H9 (cell line): ENCODE measurements at regions not wholly inside any gene's neighbourhood (a gene's known extent, or its start where the extent isn't known, plus 50 kb on each side); places are given as distances from the start of the nearest gene placed in this dataset.
"Not testable (repeated sequence)": the region's sequence is repeated elsewhere in the genome, so short reads cannot be mapped to it uniquely, and the experiment has no call there.

Experiments
- DNase-seq: peaks from one replicate; pipeline ENCODE4 v3.0.0-alpha.2; 2017
- H2AFZ ChIP-seq: one replicate; pipeline ENCODE4 v1.6.1; 2013; ENCODE audit warnings: mild to moderate bottlenecking, low read length, control low read depth, moderate library complexity
- H2AK5ac ChIP-seq: 2 replicates; pipeline ENCODE4 v1.6.1; 2013; ENCODE audit warnings: low read length, control low read depth, mixed read lengths; ENCODE audit not compliant: insufficient read length
- H2BK120ac ChIP-seq: one replicate; pipeline ENCODE4 v1.6.1; 2013; ENCODE audit warnings: low read depth, mild to moderate bottlenecking, low read length, control low read depth, inconsistent platforms; ENCODE audit not compliant: poor library complexity, severe bottlenecking
- H2BK12ac ChIP-seq: 2 replicates; pipeline ENCODE4 v1.6.1; 2013; ENCODE audit warnings: low read length, control low read depth, mixed read lengths, low read depth; ENCODE audit not compliant: insufficient read length
- H2BK15ac ChIP-seq: 2 replicates; pipeline ENCODE4 v1.6.1; 2013; ENCODE audit warnings: low read depth, low read length, control low read depth
- H2BK20ac ChIP-seq: one replicate; pipeline ENCODE4 v1.6.1; 2013; ENCODE audit warnings: low read depth, mild to moderate bottlenecking, low read length, control low read depth, inconsistent platforms; ENCODE audit not compliant: poor library complexity, severe bottlenecking
- H2BK5ac ChIP-seq: 2 replicates; pipeline ENCODE4 v1.6.1; 2013; ENCODE audit warnings: low read length, control low read depth, mixed read lengths; ENCODE audit not compliant: insufficient read length
- H3K14ac ChIP-seq: 2 replicates; pipeline ENCODE4 v1.6.1; 2013; ENCODE audit warnings: low read length, control low read depth; ENCODE audit not compliant: insufficient read depth
- H3K18ac ChIP-seq: 2 replicates; pipeline ENCODE4 v1.6.1; 2013; ENCODE audit warnings: low read depth, mild to moderate bottlenecking, mixed read lengths, low read length, control low read depth; ENCODE audit not compliant: insufficient read length
- H3K23ac ChIP-seq: 2 replicates; pipeline ENCODE4 v1.6.1; 2013; ENCODE audit warnings: low read length, control low read depth, mixed read lengths, low read depth; ENCODE audit not compliant: insufficient read length
- H3K23me2 ChIP-seq: 2 replicates; pipeline ENCODE4 v1.6.1; 2013; ENCODE audit warnings: low read depth, mild to moderate bottlenecking, mixed read lengths, low read length, control low read depth; ENCODE audit not compliant: insufficient read length, poor library complexity, severe bottlenecking
- H3K27ac ChIP-seq: 2 replicates; pipeline ENCODE4 v1.5.1; 2013; ENCODE audit warnings: low read length, control low read depth, mixed read lengths, low read depth; ENCODE audit not compliant: insufficient read length
- H3K27me3 ChIP-seq: 2 replicates; pipeline ENCODE4 v1.6.1; 2013; ENCODE audit warnings: low read length, control low read depth, inconsistent platforms; ENCODE audit not compliant: insufficient read depth
- H3K4ac ChIP-seq: 2 replicates; pipeline ENCODE4 v1.6.1; 2013; ENCODE audit warnings: low read depth, mild to moderate bottlenecking, control low read depth, inconsistent platforms, low read length, moderate library complexity
- H3K4me1 ChIP-seq: 2 replicates; pipeline ENCODE4 v1.6.1; 2013; ENCODE audit warnings: low read length, control low read depth, inconsistent platforms; ENCODE audit not compliant: insufficient read depth
- H3K4me2 ChIP-seq: 2 replicates; pipeline ENCODE4 v1.6.1; 2013; ENCODE audit warnings: low read length, control low read depth, mixed read lengths; ENCODE audit not compliant: insufficient read length, insufficient read depth
- H3K56ac ChIP-seq: 2 replicates; pipeline ENCODE4 v1.6.1; 2013; ENCODE audit warnings: low read depth, mild to moderate bottlenecking, mixed read lengths, low read length, control low read depth; ENCODE audit not compliant: insufficient read length
- H3K79me1 ChIP-seq: 2 replicates; pipeline ENCODE4 v1.6.1; 2013; ENCODE audit warnings: low read depth, mild to moderate bottlenecking, moderate library complexity, low read length, control low read depth, inconsistent platforms; ENCODE audit not compliant: insufficient read depth, poor library complexity, severe bottlenecking
- H3K79me2 ChIP-seq: 2 replicates; pipeline ENCODE4 v1.6.1; 2013; ENCODE audit warnings: low read length, control low read depth, inconsistent platforms; ENCODE audit not compliant: insufficient read depth
- H3K9ac ChIP-seq: 2 replicates; pipeline ENCODE4 v1.6.1; 2013; ENCODE audit warnings: low read length, control low read depth, mixed read lengths; ENCODE audit not compliant: insufficient read length; ENCODE audit errors: extremely low read depth
- H3K9me3 ChIP-seq: one replicate; pipeline ENCODE4 v1.6.1; 2013; ENCODE audit warnings: low read depth, low read length, inconsistent platforms; ENCODE audit not compliant: control insufficient read depth
- H3T11ph ChIP-seq: one replicate; pipeline ENCODE4 v1.6.1; 2013; ENCODE audit warnings: mild to moderate bottlenecking, low read length, control low read depth, inconsistent platforms
- H4K20me1 ChIP-seq: one replicate; pipeline ENCODE4 v1.6.1; 2013; ENCODE audit not compliant: control insufficient read depth, insufficient read length, insufficient read depth
- H4K5ac ChIP-seq: 2 replicates; pipeline ENCODE4 v1.6.1; 2013; ENCODE audit warnings: low read depth, mild to moderate bottlenecking, mixed read lengths, low read length, control low read depth; ENCODE audit not compliant: insufficient read length
- H4K8ac ChIP-seq: replicated peaks from 2 replicates; pipeline ENCODE4 v1.6.1; 2013; ENCODE audit warnings: low read length, control low read depth, mixed read lengths, low read depth; ENCODE audit not compliant: insufficient read length
- H4K91ac ChIP-seq: 2 replicates; pipeline ENCODE4 v1.6.1; 2013; ENCODE audit warnings: low read depth, mild to moderate bottlenecking, moderate library complexity, mixed read lengths, low read length, control low read depth; ENCODE audit not compliant: insufficient read length
- H3K27ac Mint-ChIP-seq, 3 experiments: 2 replicates in 2 of 3; 3 replicates in 1 of 3; pipeline ENCODE4 v1.8.0; 2020 to 2021; ENCODE audit warnings: mixed read lengths in 3 of 3, mild to moderate bottlenecking in 1 of 3, moderate library complexity in 1 of 3
- H3K27me3 Mint-ChIP-seq: 2 replicates; pipeline ENCODE4 v1.8.0; 2021; ENCODE audit warnings: low read depth, mild to moderate bottlenecking, moderate library complexity, mixed read lengths
- H3K36me3 Mint-ChIP-seq, 3 experiments: 2 replicates in 2 of 3; 3 replicates in 1 of 3; pipeline ENCODE4 v1.8.0; 2020 to 2021; ENCODE audit warnings: low read depth in 3 of 3, mixed read lengths in 3 of 3; ENCODE audit not compliant: insufficient read depth in 1 of 3
- H3K4me1 Mint-ChIP-seq, 2 experiments: 2 replicates each; pipeline ENCODE4 v1.8.0; 2020; ENCODE audit warnings: mixed read lengths in 2 of 2
- H3K4me3 Mint-ChIP-seq, 2 experiments: 2 replicates in 1 of 2; 3 replicates in 1 of 2; pipeline ENCODE4 v1.8.0; 2020 to 2021; ENCODE audit warnings: mild to moderate bottlenecking in 2 of 2, mixed read lengths in 2 of 2, moderate library complexity in 1 of 2
- H3K9me3 Mint-ChIP-seq, 2 experiments: 2 replicates in 1 of 2; 3 replicates in 1 of 2; pipeline ENCODE4 v1.8.0; 2020; ENCODE audit warnings: mild to moderate bottlenecking in 2 of 2, mixed read lengths in 2 of 2, moderate library complexity in 1 of 2
- WGBS: extraction: QIAGEN DNeasy Blood & Tissue Kit; methylation state at CpG from one replicate; pipeline ENCODE4 v1.1.7; 2013; ENCODE audit warnings: missing lambda C conversion rate, low lambda C conversion rate, mixed read lengths; ENCODE audit not compliant: insufficient read length; ENCODE audit errors: extremely low coverage; 5-methylcytosine and 5-hydroxymethylcytosine counted together
- TF ChIP-seq, protein P1 (sequence below): fragments of 200-600 bp; sonication (generic); conservative IDR thresholded peaks from 3 replicates; pipeline ENCODE4 v1.8.0; 2021; ENCODE audit warnings: antibody characterized with exemption, mild to moderate bottlenecking

DNA sequence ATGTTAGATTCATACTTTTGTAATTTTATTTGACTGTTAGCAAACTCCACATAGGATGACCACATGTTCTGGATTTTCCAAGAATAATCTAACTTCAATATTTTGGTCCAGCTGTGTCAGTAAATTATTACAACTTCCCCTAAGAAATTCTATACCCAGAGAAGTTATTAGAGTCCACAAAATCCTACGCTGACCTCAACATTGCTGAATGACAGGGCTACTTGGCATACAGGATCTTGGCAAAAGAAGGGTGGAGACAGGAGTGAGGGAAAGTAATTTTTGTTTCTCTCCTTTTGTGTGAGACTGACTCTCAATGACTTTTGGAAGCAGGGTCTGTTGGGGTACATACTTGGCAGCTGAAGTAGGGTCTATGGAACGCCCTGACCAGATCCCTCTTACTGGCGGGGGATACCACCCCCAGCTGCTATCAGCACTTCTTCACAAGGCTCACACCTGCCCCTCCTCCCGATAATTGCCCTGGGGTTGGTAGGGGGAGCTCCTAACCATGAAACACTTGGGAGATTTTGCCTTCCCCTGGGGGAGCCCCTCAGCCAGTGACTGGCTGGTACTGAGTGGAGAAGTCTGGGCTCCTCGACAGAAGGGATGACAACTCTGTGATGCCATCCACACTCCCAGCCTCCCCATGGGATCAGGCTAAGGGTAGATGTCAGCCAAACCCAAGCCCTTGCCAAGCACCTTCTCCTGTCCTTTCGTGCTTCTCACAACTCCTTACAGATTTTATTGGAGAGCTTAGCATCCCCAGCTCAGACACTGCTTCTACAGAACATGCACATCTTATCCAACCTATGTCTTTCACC lies 110.6 kb upstream of the FHL2 start:
- Histone ChIP-seq H3K9ac (no peak overlapping the region), H3K9me3 (no peaks in the 10 kb centered on the region), H3K14ac (no peak overlapping the region), H3K56ac (no peak overlapping the region), H2BK20ac (no peak overlapping the region), H2BK15ac (no peak overlapping the region), H4K8ac (no peak overlapping the region), H2BK12ac (no peak overlapping the region), H2BK120ac (no peak overlapping the region), H3K4ac (no peak overlapping the region), H3K18ac (no peak overlapping the region), H3K23ac (no peak overlapping the region), H3K4me2 (no peak overlapping the region), H3K79me2 (no peaks in the 10 kb centered on the region), H4K20me1 (no peaks in the 10 kb centered on the region), H2AK5ac (no peak overlapping the region), H3K23me2 (no peaks in the 10 kb centered on the region), H4K5ac (no peak overlapping the region), H3K27ac (no peak overlapping the region), H4K91ac (no peak overlapping the region), H3K4me1 (no peaks in the 10 kb centered on the region), H3K79me1 (no peaks in the 10 kb centered on the region), H2AFZ (no peak overlapping the region), H3T11ph (no peak overlapping the region), H3K27me3 (no peaks in the 10 kb centered on the region), H2BK5ac (no peak overlapping the region)
- H3K4me1 Mint-ChIP-seq, result no peaks in the 10 kb centered on the region
- H3K27ac Mint-ChIP-seq, result peak overlapping the region in 1 of 3 experiments; percentile 51; a peak in 1 of 7 replicates
- no CpG with 5 or more reads among the region's 6 CpGs for WGBS
- DNase-seq, result no peak
- no peaks in the 10 kb centered on the region for H3K9me3 Mint-ChIP-seq
- H3K27me3 Mint-ChIP-seq, result peaks cover 2% of the 10 kb centered on the region; the same call in 1 of the 2 replicates
- TF ChIP-seq, protein P1, sequence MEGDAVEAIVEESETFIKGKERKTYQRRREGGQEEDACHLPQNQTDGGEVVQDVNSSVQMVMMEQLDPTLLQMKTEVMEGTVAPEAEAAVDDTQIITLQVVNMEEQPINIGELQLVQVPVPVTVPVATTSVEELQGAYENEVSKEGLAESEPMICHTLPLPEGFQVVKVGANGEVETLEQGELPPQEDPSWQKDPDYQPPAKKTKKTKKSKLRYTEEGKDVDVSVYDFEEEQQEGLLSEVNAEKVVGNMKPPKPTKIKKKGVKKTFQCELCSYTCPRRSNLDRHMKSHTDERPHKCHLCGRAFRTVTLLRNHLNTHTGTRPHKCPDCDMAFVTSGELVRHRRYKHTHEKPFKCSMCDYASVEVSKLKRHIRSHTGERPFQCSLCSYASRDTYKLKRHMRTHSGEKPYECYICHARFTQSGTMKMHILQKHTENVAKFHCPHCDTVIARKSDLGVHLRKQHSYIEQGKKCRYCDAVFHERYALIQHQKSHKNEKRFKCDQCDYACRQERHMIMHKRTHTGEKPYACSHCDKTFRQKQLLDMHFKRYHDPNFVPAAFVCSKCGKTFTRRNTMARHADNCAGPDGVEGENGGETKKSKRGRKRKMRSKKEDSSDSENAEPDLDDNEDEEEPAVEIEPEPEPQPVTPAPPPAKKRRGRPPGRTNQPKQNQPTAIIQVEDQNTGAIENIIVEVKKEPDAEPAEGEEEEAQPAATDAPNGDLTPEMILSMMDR, result no peak
- H3K4me3 Mint-ChIP-seq, result no peak overlapping the region
- no peaks in the 10 kb centered on the region for H3K36me3 Mint-ChIP-seq

DNA sequence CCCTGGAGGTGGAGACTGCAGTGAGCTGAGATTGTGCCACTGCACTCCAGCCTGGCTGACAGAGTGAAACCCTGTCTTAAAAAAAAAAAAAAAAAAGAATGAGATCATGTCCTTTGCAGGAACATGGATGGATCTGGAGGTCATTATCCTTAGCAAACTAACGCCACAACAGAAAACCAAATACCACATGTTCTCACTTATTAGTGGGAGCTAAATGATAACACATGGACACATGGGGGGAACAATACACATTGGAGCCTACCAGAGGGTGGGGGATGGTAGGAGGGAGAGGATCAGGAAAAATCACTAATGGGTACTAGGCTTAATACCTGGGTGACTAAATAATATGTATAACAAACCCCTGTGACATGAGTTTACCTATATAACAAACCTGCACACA lies 108.0 kb upstream of the FHL2 start:
- not testable (repeated sequence) for H3K4me3 Mint-ChIP-seq

More for the DNA sequence above, 108.0 kb upstream of the FHL2 start:
- H3K56ac ChIP-seq, H3K79me1 ChIP-seq, H3K9me3 Mint-ChIP-seq, H3K36me3 Mint-ChIP-seq, H2AK5ac ChIP-seq, DNase-seq, H4K20me1 ChIP-seq, H3K14ac ChIP-seq, H4K5ac ChIP-seq, H2BK120ac ChIP-seq, H3K4me2 ChIP-seq, H3K4ac ChIP-seq, H3K79me2 ChIP-seq, H2BK20ac ChIP-seq, H2BK15ac ChIP-seq, H3K9ac ChIP-seq, H3K27me3 ChIP-seq, H3K4me1 ChIP-seq, H3K27ac ChIP-seq, H3K27ac Mint-ChIP-seq, H3K23ac ChIP-seq, H2BK5ac ChIP-seq, H3K18ac ChIP-seq, H3T11ph ChIP-seq, H3K23me2 ChIP-seq, H3K27me3 Mint-ChIP-seq, H2BK12ac ChIP-seq, H4K91ac ChIP-seq, H3K9me3 ChIP-seq, H2AFZ ChIP-seq, H4K8ac ChIP-seq: not testable (repeated sequence)
- H3K4me1 Mint-ChIP-seq, result peaks cover 14% of the 10 kb centered on the region in 2 experiments
- WGBS, result no CpG with 5 or more reads among the region's 1 CpG
